AG20443 (cell line): ENCODE measurements at regions not wholly inside any gene's neighbourhood (a gene's known extent, or its start where the extent isn't known, plus 50 kb on each side); places are given as distances from the start of the nearest gene placed in this dataset.
"Not testable (repeated sequence)": the region's sequence is repeated elsewhere in the genome, so short reads cannot be mapped to it uniquely, and the experiment has no call there.

Experiments used
- DNase-seq: peaks from one replicate; pipeline ENCODE4 v3.0.0; 2012; ENCODE audit warnings: low spot score, mixed read lengths

DNA sequence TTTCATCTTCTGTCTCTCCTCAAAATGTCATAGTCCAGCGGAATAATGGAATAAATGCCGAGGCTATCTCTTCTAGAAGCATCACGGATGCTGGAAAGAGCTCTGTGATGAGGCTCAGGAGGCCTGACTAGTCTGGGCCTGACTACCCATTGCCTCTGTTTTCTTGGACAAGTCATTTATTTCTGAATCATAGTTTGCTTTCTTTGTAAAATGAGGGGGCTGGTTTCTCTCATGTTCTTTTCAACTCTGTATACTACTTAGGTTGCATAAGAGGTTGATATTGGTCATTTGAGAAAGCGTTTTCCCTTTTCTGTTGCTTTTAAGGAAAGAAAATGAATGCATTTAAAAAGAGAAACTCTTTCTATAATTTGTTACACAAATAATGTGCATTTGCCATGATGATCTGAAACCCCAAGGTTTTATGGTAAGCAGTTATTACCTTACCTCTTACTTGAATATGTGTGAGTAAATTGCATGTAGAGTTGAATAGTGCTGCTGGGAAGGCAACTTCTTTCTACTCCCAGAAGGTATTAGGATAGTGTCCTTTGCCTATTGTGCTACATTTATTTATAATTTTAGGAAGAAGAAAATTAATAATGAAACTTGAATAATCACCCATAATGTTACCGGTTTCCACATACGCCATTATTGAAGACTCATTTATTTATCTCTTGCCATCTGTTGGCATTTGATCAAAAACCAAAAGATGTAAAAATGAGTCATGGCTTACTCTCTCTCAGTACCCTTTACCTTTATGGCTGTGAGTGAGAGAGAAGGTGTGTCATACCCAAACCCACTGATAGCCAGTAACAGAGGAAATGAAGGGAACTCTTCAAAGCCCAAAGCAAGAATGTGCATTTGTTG lies 179.1 kb downstream of the FASLG start:
- DNase-seq = no peak

DNA sequence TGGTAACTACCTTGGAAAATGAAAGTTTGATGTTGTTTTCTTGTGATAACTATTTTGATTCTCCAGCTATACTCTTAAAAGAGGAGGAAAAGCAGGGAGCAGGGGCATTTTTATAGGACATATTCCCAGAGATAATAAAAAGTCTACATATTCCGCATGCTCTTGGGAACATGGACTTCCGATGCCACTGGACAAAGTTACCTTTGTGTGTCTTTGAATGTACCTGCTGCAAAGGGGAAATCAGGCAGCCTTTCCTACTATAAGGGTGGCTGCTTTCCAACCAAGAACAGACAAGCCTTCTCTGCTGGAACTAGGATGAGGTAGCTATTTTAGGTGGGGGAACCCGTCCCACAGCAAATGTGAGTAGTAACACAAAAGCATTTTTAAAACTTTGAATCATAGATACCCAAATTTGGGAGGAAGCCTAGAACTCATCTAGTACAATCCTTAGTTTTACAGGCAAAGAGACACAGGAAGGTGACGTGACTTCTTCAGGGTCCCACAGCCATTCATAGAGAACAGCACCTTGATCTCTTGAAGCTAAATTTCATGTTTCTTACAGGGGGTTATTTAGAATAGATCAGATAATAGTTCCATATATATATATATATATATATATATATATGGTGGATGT lies 179.9 kb downstream of the FASLG start:
- DNase-seq = no peak

- DNase-seq = not testable (repeated sequence)
These were observed 180.7 kb downstream of the FASLG start for GRCh38 chr1:172839639-172840038.

DNA sequence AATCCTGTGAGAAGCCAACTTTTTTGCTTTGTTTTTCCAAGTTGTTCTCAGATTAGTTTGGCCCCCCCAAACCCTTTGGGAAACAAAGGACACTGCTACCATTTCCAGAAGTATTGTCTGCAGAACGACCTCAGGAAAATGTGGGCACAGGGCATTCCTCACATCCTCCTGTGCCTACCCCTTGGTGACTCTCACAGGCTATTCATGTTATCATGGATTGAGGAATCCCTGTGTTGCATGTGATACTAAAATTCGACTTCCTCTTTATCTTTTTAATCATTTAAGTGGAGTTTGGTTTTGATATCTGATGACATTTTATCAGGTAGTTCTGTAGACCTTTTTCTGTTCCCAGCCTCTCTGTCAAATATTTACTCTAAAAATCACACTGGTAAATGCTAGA lies 184.5 kb downstream of the FASLG start:
- no peak for DNase-seq

DNA sequence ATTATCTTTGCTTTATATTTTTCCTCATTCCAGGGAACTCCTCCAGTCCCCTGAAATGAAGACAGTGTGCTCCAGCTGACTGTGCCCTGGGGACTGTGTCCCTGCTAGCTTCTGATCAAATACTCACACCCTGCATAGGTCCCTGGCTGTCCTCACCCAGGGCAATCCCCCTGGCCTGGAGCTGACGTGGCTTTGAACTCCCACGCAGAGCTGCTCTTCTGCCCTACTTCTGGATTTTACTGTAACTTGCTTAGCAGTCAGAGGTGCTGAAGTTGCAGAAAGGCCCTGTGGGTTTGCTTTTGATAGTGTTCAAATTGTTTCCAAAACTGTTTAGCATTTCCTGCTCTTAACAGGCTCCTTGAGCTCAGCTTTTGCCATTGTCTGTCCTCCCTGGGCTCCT lies 186.5 kb downstream of the FASLG start:
- DNase-seq = no peak

DNA sequence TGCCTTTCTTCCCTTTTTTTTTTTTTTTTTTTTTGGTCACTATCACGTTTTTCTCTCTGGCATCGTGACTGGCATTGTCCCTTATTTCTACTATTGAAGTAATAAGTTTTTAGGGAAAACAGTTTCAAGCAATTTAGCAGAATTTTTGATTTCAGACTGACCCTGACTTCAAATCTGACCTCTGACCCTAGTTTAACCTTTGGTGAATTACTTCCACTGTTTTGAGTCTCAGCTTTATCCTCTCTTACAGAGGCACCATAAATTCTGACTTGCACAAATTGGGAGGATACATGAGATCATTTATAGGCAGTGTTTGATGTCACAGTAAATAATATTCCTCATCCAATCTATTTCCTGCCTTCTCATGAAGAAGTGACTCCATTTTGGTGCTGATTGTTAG lies 187.0 kb downstream of the FASLG start:
- no peak for DNase-seq

GRCh38 chr1:172847814-172848213 lies 188.9 kb downstream of the FASLG start:
- not testable (repeated sequence) for DNase-seq

GRCh38 chr1:172849653-172850052 lies 190.8 kb downstream of the FASLG start:
- DNase-seq = no peak

- no peak for DNase-seq
These were observed 192.2 kb downstream of the FASLG start for GRCh38 chr1:172851077-172851476.

DNA sequence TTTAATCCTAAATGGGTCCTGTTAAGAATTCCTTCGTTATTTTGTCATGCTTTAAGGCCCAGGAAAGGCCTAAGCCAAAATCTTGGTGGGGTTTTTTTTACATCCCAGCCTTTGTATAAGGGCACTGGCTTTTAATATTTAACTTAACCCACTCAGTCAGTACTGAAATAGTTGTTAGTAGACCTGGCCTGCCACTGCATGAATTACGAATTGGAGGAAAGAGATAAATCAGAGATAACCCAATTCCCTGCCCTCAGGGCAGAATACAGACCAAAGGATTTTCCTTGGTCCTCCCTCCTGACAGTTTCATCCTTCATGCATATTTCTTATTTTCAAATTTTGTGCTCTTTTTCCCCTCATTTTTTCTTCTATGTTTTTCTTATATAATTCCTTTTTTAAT lies 193.0 kb downstream of the FASLG start:
- no peak for DNase-seq

- DNase-seq = not testable (repeated sequence)
These were observed 194.8 kb downstream of the TNFSF18 start for GRCh38 chr1:172855983-172856382.

DNA sequence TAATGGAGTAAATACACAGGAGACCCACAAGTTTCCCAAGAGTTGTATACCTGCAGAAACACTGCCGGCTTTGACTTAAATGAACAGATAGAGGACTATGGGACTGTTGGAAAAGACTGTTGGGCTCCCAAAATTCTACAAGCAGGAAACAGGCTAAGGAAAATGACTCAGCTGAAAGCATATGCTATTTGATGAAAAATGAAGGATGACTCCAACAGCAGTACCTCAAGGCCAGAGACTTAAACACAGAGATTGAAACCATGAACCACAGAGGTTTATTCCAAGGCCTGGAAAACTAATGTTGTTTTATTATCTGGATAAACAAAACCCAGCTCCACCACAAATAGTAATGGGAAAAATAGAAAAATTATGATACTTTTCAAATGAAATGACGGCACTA lies 187.7 kb downstream of the TNFSF18 start:
- no peak for DNase-seq

DNA sequence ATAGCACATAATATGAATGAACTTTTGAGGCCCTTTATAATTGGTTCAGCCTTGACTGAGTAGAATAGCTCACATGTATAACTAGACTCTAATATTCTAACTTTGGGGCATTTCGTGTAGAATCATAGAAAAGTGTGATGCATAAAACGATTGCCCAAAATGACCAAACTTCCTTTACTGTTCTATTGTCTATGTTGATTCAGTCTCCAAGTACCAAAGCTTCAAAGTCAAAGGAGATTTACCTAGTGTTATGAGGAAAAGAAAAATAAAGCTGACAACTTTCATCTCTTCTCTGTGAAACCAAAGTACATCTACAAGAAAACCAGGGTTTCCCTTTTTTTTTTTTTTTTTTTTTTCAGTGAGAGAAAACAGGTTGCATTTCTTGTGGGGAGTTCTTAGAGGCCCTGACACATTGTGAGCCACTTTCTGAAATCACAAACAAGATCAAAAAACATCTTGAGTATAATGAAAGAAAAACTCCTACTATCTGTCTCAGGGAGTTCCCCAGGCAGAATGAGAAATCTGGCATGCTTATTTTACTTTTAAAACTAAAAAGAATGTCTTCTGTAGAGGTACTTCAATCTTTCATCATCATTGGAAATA lies 183.4 kb downstream of the TNFSF18 start:
- no peak for DNase-seq

GRCh38 chr1:172870901-172871606 lies 179.7 kb downstream of the TNFSF18 start:
- no peak for DNase-seq

- no peak for DNase-seq
These were observed 175.8 kb downstream of the TNFSF18 start for GRCh38 chr1:172874950-172875349.

- DNase-seq = no peak
These were observed 174.8 kb downstream of the TNFSF18 start for GRCh38 chr1:172875892-172876291.

- no peak for DNase-seq
These were observed 168.4 kb downstream of the TNFSF18 start for GRCh38 chr1:172882385-172882784.

DNA sequence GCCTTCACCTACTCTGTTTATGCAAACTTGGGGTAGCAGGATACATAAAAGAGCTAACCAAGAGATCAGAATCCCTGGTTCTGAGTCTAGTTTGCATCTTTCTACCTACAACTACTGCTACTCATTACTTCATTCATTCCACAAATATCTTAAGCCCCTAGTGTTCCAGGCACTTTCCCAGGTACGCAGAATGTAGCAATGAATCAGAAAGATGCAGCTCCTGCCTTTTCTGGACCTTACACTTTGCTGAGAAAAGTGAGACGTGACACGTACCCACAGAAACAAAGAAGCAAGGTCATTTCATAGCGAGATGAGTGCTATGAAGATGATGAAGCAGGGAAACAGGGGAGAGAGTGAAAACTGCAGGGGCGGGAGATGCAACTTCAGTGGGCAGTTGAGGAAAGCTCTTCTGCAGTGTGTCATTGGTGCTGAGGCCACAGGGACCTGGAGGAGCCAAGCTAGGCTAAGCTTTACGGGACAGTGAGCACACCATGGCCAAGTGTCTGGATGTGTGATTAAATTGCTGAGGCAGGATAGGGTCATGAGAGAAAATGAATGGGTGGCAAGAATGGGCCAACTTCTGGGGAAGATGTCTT lies 167.9 kb downstream of the TNFSF18 start:
- DNase-seq = no peak

GRCh38 chr1:172883387-172883791 lies 167.4 kb downstream of the TNFSF18 start:
- DNase-seq = no peak

DNA sequence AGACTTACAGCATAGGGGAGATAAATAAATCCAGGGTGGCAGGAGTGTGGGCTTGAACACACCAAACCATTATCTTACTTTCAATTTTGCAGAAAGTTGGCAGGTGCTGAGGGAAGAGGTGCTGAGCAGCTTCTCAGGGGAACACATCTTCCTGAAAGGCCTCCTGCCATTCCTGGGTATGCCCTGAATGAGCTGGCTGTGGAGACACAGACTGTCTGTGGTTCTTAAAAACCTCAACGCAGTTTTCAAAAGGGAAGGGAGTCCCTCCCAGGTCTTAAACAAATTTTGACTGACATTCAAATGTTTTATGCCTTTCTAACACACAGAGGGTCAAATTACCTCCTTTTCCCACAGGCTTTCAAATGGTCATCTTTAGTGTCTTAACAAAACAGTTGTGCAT lies 166.9 kb downstream of the TNFSF18 start:
- DNase-seq = no peak

- no peak for DNase-seq
These were observed 165.3 kb downstream of the TNFSF18 start for GRCh38 chr1:172885411-172885810.

DNA sequence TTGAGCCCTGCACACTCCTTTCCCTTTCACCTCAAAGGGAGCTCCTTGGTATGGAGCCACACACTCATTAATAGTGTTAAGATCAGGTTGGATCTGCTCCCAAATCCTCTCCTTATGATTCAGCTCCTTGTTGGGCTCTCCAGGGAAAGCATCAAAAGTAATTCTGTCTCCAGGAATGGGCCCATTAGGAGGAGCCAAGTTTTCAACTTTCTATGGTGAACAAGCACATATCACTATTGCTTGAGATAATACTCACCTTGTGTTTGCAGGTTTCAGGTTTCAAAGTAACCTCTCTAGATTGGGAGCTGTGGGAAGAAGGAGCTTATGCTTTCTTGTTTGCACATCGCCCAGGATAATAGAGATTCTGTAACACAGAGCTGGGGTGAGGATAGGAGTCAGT lies 164.8 kb downstream of the TNFSF18 start:
- DNase-seq = no peak
